H1 (cell line): ENCODE measurements at regions not wholly inside any gene's neighbourhood (a gene's known extent, or its start where the extent isn't known, plus 50 kb on each side); places are given as distances from the start of the nearest gene placed in this dataset.

Experiments used
- CHD1 ChIP-seq: IDR thresholded peaks from 2 replicates; pipeline ENCODE4 v1.6.1; 2012; ENCODE audit warnings: low read depth, low read length, improper control_type of control experiment
- EZH2 ChIP-seq: fragments of 200-600 bp; sonication (generic); IDR thresholded peaks from 2 replicates; pipeline ENCODE4 v1.7.1; 2012; ENCODE audit warnings: low read depth, mild to moderate bottlenecking, moderate library complexity, low read length, inconsistent platforms; ENCODE audit not compliant: severe bottlenecking
- POU5F1 ChIP-seq: IDR thresholded peaks from 2 replicates; pipeline ENCODE4 v1.6.1; 2011; ENCODE audit warnings: low read depth, mild to moderate bottlenecking, low read length, moderate library complexity
- SAP30 ChIP-seq: fragments of 300-600 bp; sonication (generic); IDR thresholded peaks from 2 replicates; pipeline ENCODE4 v1.7.1; 2012; ENCODE audit warnings: low read length, moderate library complexity, mild to moderate bottlenecking, inconsistent platforms; ENCODE audit not compliant: insufficient read depth, insufficient replicate concordance

- TF ChIP-seq SAP30: no peak
- no peak for TF ChIP-seq CHD1
- no peak for TF ChIP-seq EZH2
- TF ChIP-seq POU5F1: no peak
Measured at GRCh38 chrX:21153503-21153902, 220.7 kb upstream of the CNKSR2 start (continued).
